ENCODE measurements at regions not wholly inside any gene's neighbourhood (a gene's known extent, or its start where the extent isn't known, plus 50 kb on each side); places are given as distances from the start of the nearest gene placed in this dataset.

DNA sequence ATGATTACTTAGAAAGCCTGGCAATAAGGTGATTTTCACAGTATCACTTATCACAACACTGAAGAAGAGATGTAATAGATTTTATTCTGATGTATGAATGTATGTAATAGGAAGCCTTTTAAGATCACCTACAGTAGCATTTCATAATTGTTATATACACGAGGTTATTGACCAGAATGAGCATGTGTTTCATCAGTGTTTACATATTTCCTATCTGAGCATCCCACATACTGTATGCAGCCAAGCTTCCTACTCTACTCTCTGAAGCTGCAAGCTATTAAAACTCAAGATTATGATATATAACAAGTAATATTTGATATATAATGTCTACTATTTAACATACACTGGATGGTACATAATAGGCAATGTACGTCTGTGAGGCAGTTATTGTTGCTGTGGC is 190.9 kb upstream of the S100G start:
- no peak overlapping the region for H3K4me3 ChIP-seq
- H3K9me3 ChIP-seq (ENCODE audit: low read depth, low read length), result no peaks in the 10 kb centered on the region
- no peak overlapping the region for H3K27ac ChIP-seq
- H3K36me3 ChIP-seq (ENCODE audit: insufficient read depth, low read length), result no peaks in the 10 kb centered on the region
- no peak for DNase-seq (ENCODE audit: low read depth, low spot score)
- H3K9ac ChIP-seq (ENCODE audit: insufficient read length), result no peak overlapping the region
- TF ChIP-seq EZH2 (IDR thresholded peaks at IDR 0.05) (no peak), FOXP2 (optimal IDR thresholded peaks at IDR 0.05; ENCODE audit: control extremely low read depth, extremely low read length, insufficient read depth) (no peak), POLR2AphosphoS5 (IDR thresholded peaks at IDR 0.05; ENCODE audit: borderline replicate concordance, low read depth, low read length) (no peak)

GRCh38 chrX:16461968-16462367 is 188.0 kb upstream of the S100G start:
- no peaks in the 10 kb centered on the region for H3K9me3 ChIP-seq (ENCODE audit: low read depth, low read length)
- H3K4me3 ChIP-seq, result no peak overlapping the region
- TF ChIP-seq POLR2AphosphoS5 (IDR thresholded peaks at IDR 0.05; ENCODE audit: borderline replicate concordance, low read depth, low read length) (no peak), EZH2 (IDR thresholded peaks at IDR 0.05) (no peak), FOXP2 (optimal IDR thresholded peaks at IDR 0.05; ENCODE audit: control extremely low read depth, extremely low read length, insufficient read depth) (no peak)
- H3K9ac ChIP-seq (ENCODE audit: insufficient read length), result no peak overlapping the region
- H3K27ac ChIP-seq, result no peak overlapping the region
- H3K36me3 ChIP-seq (ENCODE audit: insufficient read depth, low read length), result no peaks in the 10 kb centered on the region
- no peak for DNase-seq (ENCODE audit: low read depth, low spot score)

DNA sequence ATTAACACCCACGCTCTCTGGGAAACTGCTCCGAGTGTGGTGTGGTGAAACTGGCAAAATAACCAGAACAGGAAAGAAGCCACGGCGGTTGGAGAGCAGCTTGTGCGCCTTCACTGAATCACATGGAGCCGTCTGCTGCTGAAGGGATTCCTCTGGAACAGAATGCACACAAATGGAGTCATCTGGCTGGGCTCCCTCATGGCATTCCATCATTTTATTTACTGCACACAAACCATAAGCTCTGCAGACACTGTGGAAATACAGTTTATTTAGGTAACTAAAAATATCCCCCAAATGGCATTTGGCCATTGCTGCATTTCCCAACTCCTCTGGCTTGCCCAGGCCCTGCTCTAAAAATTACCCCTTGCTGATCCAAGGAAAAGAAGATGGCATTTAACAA is 187.0 kb upstream of the S100G start:
- DNase-seq (ENCODE audit: low read depth, low spot score), result no peak
- H3K4me3 ChIP-seq, result no peak overlapping the region

DNA sequence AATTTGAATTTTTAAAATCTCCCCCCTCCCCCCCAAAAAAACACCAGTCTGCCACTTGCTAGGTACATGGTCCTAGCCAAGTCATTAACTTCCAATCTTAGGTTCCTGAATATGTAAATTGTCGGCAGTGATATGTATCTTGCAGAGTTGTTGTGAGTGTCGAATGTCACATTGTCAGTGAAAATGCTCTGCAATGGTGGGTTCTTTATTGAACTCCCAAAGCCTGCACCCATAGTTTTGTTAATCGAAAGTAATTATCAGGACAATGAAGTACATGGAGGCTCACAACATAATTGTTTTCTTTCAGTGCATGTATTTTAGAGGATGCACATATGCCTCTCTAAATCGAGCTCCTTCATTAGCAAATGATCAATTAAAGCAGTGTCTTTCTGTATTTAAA is 185.6 kb upstream of the S100G start:
- Histone ChIP-seq H3K9ac (ENCODE audit: insufficient read length) (no peak overlapping the region), H3K9me3 (ENCODE audit: low read depth, low read length) (no peaks in the 10 kb centered on the region), H3K36me3 (ENCODE audit: insufficient read depth, low read length) (no peaks in the 10 kb centered on the region), H3K27ac (no peak overlapping the region), H3K4me3 (no peak overlapping the region)
- TF ChIP-seq EZH2 (IDR thresholded peaks at IDR 0.05), result no peak
- TF ChIP-seq POLR2AphosphoS5 (IDR thresholded peaks at IDR 0.05; ENCODE audit: borderline replicate concordance, low read depth, low read length), result no peak
- TF ChIP-seq FOXP2 (optimal IDR thresholded peaks at IDR 0.05; ENCODE audit: control extremely low read depth, extremely low read length, insufficient read depth), result no peak
- no peak for DNase-seq (ENCODE audit: low read depth, low spot score)

More for the DNA sequence above, 187.0 kb upstream of the S100G start:
- H3K27ac ChIP-seq, result no peak overlapping the region
- H3K9me3 ChIP-seq (ENCODE audit: low read depth, low read length), result no peaks in the 10 kb centered on the region
- TF ChIP-seq EZH2 (IDR thresholded peaks at IDR 0.05) (no peak), FOXP2 (optimal IDR thresholded peaks at IDR 0.05; ENCODE audit: control extremely low read depth, extremely low read length, insufficient read depth) (no peak), POLR2AphosphoS5 (IDR thresholded peaks at IDR 0.05; ENCODE audit: borderline replicate concordance, low read depth, low read length) (no peak)
- H3K36me3 ChIP-seq (ENCODE audit: insufficient read depth, low read length), result no peaks in the 10 kb centered on the region
- no peak overlapping the region for H3K9ac ChIP-seq (ENCODE audit: insufficient read length)

GRCh38 chrX:16465081-16465876 is 184.7 kb upstream of the S100G start:
- DNase-seq (ENCODE audit: low read depth, low spot score), result no peak
- Histone ChIP-seq H3K4me3 (no peak overlapping the region), H3K27ac (no peak overlapping the region), H3K9ac (ENCODE audit: insufficient read length) (no peak overlapping the region), H3K9me3 (ENCODE audit: low read depth, low read length) (no peaks in the 10 kb centered on the region), H3K36me3 (ENCODE audit: insufficient read depth, low read length) (no peaks in the 10 kb centered on the region)
- no peak for TF ChIP-seq POLR2AphosphoS5 (IDR thresholded peaks at IDR 0.05; ENCODE audit: borderline replicate concordance, low read depth, low read length)
- TF ChIP-seq EZH2 (IDR thresholded peaks at IDR 0.05), result no peak
- TF ChIP-seq FOXP2 (optimal IDR thresholded peaks at IDR 0.05; ENCODE audit: control extremely low read depth, extremely low read length, insufficient read depth), result no peak

- Histone ChIP-seq H3K4me3 (no peak overlapping the region), H3K27ac (no peak overlapping the region), H3K36me3 (ENCODE audit: insufficient read depth, low read length) (no peaks in the 10 kb centered on the region), H3K9me3 (ENCODE audit: low read depth, low read length) (no peaks in the 10 kb centered on the region), H3K9ac (ENCODE audit: insufficient read length) (no peak overlapping the region)
- TF ChIP-seq POLR2AphosphoS5 (IDR thresholded peaks at IDR 0.05; ENCODE audit: borderline replicate concordance, low read depth, low read length) (no peak), FOXP2 (optimal IDR thresholded peaks at IDR 0.05; ENCODE audit: control extremely low read depth, extremely low read length, insufficient read depth) (no peak), EZH2 (IDR thresholded peaks at IDR 0.05) (no peak)
- DNase-seq (ENCODE audit: low read depth, low spot score), result no peak
Observed at GRCh38 chrX:16466640-16467432, 183.1 kb upstream of the S100G start.

GRCh38 chrX:16469870-16470269 is 180.1 kb upstream of the S100G start:
- no peak for DNase-seq (ENCODE audit: low read depth, low spot score)
- no peaks in the 10 kb centered on the region for H3K36me3 ChIP-seq (ENCODE audit: insufficient read depth, low read length)
- no peak for TF ChIP-seq FOXP2 (optimal IDR thresholded peaks at IDR 0.05; ENCODE audit: control extremely low read depth, extremely low read length, insufficient read depth)
- TF ChIP-seq EZH2 (IDR thresholded peaks at IDR 0.05), result no peak
- no peak for TF ChIP-seq POLR2AphosphoS5 (IDR thresholded peaks at IDR 0.05; ENCODE audit: borderline replicate concordance, low read depth, low read length)
- no peaks in the 10 kb centered on the region for H3K9me3 ChIP-seq (ENCODE audit: low read depth, low read length)
- no peak overlapping the region for H3K4me3 ChIP-seq
- H3K9ac ChIP-seq (ENCODE audit: insufficient read length), result no peak overlapping the region
- H3K27ac ChIP-seq, result no peak overlapping the region

DNA sequence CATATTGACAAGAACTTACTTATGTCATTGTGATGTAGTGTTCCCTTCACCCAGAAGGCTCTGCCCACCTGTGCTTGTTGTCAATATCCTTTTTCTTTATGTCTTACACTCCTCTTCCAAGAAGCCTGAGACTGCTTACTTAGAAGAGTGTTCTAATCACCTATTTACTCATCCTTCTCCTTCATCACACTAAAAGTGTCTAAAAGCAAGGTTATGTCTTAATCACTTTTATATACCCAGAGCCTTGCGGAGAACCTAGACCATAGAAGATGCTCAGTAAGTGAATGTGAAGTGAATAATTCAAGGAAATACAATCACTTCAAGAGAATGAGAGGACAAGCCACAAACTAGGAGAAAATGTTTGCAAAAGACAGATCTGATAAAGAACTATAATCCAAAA is 177.6 kb upstream of the S100G start:
- DNase-seq (ENCODE audit: low read depth, low spot score), result no peak

More for the DNA sequence above, 177.6 kb upstream of the S100G start:
- H3K9ac ChIP-seq (ENCODE audit: insufficient read length), result no peak overlapping the region
- H3K9me3 ChIP-seq (ENCODE audit: low read depth, low read length), result no peaks in the 10 kb centered on the region
- H3K4me3 ChIP-seq, result no peak overlapping the region
- H3K36me3 ChIP-seq (ENCODE audit: insufficient read depth, low read length), result no peaks in the 10 kb centered on the region
- TF ChIP-seq EZH2 (IDR thresholded peaks at IDR 0.05) (no peak), POLR2AphosphoS5 (IDR thresholded peaks at IDR 0.05; ENCODE audit: borderline replicate concordance, low read depth, low read length) (no peak), FOXP2 (optimal IDR thresholded peaks at IDR 0.05; ENCODE audit: control extremely low read depth, extremely low read length, insufficient read depth) (no peak)
- H3K27ac ChIP-seq, result no peak overlapping the region

Data from SK-N-MC (cell line).